ENCODE measurements at regions not wholly inside any gene's neighbourhood (a gene's known extent, or its start where the extent isn't known, plus 50 kb on each side); places are given as distances from the start of the nearest gene placed in this dataset.

DNA sequence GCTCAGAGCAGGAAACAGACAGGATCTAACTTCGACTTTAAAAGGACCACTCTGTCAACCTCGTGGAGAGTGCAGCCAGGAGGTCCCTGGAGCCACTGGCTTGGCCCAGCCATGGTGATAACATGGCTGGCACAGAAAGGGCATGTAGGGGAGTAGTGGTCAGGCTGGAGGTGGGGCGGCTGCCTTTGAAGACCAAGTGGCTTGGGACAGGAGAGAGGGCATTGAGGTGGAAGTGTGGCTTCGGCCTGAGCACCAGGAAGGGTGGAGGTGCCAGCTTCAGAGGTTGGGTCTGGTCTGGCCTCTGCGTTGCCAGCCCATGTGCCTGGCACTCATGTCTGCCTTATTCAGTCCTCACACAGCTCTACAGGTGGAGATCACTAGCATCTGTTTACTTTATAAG is 270.0 kb downstream of the NSG2 start:
- TF ChIP-seq CTCF (IDR thresholded peaks at IDR 0.05), result no peak
- TF ChIP-seq REST (IDR thresholded peaks at IDR 0.05; ENCODE audit: insufficient read depth in 1 of 2, low read depth in 2 of 2, low read length in 1 of 2), result no peak

Measured in Panc1 (cell line).